WI38 (cell line): ENCODE measurements at regions not wholly inside any gene's neighbourhood (a gene's known extent, or its start where the extent isn't known, plus 50 kb on each side); places are given as distances from the start of the nearest gene placed in this dataset.

Experiments
- H3K4me3 ChIP-seq: 2 replicates; pipeline ENCODE4 v1.5.1; 2011; ENCODE audit warnings: low read depth, mild to moderate bottlenecking, control low read depth, low read length
- TF ChIP-seq, protein P1 (sequence below): IDR thresholded peaks from 2 replicates; pipeline ENCODE4 v1.5.1; 2012; ENCODE audit warnings: low read depth, mild to moderate bottlenecking, control low read depth, low read length

DNA sequence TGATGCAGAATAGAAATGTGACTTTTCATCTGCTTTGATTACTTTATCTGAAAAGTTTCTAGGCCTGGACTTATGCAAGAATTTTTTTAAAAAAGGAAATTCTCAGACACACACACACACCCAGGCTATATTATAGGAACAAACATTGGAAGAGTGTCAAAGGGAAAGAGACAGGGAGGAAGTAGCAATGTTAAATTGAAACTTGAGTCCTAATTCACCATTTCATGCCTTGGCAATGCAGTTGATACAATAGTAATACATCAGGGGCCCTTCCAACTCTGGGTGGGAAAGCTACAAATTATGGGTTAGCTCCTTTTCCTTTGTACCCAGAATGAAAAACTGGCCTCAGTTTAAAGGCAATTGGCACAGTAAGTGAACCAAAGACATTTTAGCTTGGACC, 258.0 kb upstream of the LYZL1 start:
- H3K4me3 ChIP-seq = no peak overlapping the region
- TF ChIP-seq, protein P1, sequence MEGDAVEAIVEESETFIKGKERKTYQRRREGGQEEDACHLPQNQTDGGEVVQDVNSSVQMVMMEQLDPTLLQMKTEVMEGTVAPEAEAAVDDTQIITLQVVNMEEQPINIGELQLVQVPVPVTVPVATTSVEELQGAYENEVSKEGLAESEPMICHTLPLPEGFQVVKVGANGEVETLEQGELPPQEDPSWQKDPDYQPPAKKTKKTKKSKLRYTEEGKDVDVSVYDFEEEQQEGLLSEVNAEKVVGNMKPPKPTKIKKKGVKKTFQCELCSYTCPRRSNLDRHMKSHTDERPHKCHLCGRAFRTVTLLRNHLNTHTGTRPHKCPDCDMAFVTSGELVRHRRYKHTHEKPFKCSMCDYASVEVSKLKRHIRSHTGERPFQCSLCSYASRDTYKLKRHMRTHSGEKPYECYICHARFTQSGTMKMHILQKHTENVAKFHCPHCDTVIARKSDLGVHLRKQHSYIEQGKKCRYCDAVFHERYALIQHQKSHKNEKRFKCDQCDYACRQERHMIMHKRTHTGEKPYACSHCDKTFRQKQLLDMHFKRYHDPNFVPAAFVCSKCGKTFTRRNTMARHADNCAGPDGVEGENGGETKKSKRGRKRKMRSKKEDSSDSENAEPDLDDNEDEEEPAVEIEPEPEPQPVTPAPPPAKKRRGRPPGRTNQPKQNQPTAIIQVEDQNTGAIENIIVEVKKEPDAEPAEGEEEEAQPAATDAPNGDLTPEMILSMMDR = no peak

DNA sequence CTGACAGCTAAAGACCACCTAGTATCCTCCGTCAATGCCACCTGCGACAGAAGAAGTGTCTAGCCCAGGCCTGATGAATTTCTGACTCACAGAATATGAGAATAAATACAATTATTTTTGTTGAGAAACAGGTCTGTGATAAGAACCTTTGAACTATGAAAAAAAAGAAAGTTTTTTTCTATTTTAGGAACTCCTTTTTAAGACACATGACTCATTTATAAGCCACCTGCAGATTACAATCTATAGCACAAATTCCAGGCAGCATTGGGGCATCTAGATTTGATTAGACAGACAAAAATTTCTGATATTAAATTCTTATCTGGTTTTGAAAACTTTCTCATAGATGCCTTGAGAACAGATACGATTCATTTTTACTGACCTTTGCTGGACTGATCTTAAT, 256.7 kb upstream of the LYZL1 start:
- TF ChIP-seq, protein P1 = no peak
- H3K4me3 ChIP-seq = no peak overlapping the region

DNA sequence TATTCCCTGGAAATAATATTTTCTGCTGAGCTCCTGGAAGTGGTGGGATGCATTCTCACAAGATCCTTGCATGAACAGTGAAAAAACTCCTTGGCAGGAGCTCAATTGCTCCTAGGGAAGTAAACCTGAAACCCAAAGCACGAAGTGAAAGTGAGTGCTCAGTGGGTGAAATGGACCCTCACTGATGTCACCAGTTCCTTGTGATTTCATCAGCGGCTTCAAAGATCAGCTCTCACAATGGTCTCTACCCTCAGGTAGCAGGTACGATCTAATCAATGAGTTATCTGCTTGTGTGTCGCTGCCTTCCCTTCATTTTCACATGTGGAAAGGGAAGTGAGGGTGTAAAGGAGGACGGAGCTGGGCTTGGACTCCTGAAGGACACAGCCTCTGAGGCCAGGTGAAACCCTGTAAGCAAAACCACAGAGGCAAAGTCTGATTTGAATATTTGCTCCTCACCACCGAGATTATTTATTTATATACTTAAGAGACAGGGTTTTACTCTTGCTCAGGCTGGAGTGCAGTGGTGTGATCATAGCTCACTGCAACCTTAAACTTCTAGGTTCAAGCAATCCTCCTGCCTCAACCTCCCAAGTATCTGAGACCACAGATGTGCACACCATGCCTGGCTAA, 255.4 kb upstream of the LYZL1 start:
- H3K4me3 ChIP-seq = no peak overlapping the region
- TF ChIP-seq, protein P1 = no peak

DNA sequence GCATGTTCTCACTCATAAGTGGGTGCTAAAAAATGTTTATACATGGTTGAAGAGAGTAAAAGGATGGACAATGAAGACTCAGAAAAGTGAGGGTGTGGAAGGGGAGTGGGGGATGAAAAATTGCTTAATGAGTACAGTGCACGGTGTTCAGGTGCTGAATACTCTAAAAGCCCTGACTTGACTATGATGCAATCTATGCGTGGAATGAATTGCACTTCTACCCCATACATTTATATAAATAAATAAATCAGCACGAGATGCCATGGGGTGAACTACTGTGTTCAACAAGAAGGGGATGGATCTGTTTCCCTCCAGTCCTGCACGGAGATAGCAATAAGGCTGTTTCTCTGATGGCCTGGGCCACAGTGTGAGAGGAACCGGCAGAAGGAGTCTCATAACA, 254.3 kb upstream of the LYZL1 start:
- TF ChIP-seq, protein P1 = no peak
- no peak overlapping the region for H3K4me3 ChIP-seq

DNA sequence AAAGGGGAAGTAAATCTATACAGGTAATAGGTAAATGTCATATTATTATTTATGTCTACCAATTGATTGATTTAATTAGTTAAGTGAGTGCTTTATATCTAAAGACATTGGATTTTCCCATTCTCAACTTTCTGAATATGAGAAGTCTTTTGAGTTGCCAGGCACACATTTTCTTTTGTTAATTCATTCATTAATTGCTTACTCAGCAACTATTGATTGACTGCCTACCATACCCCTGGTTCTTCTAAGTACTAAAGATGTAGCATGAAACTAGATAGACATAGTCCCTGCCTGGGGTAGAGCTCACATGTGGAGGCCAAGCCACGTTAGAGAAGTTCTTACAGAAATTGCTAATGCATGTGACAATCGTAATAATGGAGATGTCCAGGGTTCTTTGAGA, 253.1 kb upstream of the LYZL1 start:
- no peak overlapping the region for H3K4me3 ChIP-seq
- TF ChIP-seq, protein P1 = no peak

DNA sequence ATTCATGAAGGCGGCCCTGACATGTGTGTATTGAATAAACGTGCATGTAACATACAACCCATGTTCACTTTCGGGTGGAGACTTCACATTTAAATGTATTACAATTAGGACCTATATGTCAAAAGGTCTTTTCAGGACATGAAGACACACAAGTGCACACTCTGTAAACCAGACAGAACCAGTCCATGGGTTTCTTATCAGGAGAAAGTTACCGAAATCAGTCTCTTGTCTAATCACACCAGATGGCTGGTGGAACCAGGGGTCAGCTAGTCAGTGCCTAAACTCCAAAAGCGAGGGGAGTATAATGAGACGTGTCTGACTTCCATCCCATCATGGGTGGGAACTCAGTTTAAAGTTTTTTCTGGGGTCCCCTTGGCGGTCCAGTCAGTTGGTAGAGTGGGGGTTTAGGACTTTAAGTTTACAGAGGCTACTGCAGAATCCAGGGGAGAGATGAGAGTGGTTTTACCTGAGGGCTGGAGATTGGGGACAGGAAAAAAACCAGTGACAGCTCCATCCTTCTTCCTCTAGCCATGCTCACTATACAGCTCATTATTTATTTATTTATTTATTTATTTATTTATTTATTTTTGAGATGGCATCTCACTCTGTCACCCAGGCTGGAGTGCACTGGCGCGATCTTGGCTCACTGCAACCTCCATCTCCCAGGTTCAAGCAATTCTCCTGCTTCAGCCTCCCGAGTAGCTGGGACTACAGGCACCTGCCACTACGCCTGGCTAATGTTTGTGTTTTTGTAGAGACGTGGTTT, 251.3 kb upstream of the LYZL1 start:
- no peak overlapping the region for H3K4me3 ChIP-seq
- TF ChIP-seq, protein P1 = no peak

DNA sequence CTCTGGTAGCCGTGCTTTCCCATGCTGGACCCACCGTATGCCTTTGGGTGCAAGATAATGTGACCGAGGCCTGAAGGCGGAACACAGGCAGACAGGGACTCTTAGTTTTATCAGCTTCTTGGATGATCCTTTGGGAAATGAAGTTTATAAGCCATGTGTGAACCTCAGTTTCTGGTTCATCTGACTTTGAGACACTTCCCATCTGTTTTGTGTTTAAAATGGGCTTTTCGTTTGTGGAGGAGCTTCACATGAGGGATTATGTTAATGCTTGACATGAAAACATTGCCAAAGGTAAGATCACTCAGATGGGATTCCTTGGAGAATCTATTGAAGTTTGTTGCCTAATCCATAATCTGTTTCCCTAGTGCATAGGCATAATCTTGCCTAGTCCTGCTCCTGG, 249.8 kb upstream of the LYZL1 start:
- TF ChIP-seq, protein P1 = no peak

More for the DNA sequence above, 249.8 kb upstream of the LYZL1 start:
- H3K4me3 ChIP-seq = no peak overlapping the region
